Endothelial cell (in vitro differentiated cells): ENCODE measurements at regions not wholly inside any gene's neighbourhood (a gene's known extent, or its start where the extent isn't known, plus 50 kb on each side); places are given as distances from the start of the nearest gene placed in this dataset.
"Not testable (repeated sequence)": the region's sequence is repeated elsewhere in the genome, so short reads cannot be mapped to it uniquely, and the experiment has no call there.

ENCODE experiments used
- DNase-seq: peaks from one replicate; pipeline ENCODE4 v3.0.0; 2021; ENCODE audit warnings: low spot score
- H3K27ac Mint-ChIP-seq: one replicate; pipeline ENCODE4 v1.8.0; 2021; ENCODE audit warnings: mixed read lengths, inconsistent platforms; ENCODE audit not compliant: unreplicated experiment
- H3K27me3 Mint-ChIP-seq: one replicate; pipeline ENCODE4 v1.8.0; 2021; ENCODE audit warnings: mild to moderate bottlenecking, moderate library complexity, mixed read lengths, inconsistent platforms; ENCODE audit not compliant: unreplicated experiment
- H3K36me3 Mint-ChIP-seq: one replicate; pipeline ENCODE4 v1.8.0; 2021; ENCODE audit warnings: mild to moderate bottlenecking, low read depth, mixed read lengths, inconsistent platforms; ENCODE audit not compliant: unreplicated experiment
- H3K4me1 Mint-ChIP-seq: one replicate; pipeline ENCODE4 v1.8.0; 2021; ENCODE audit warnings: mild to moderate bottlenecking, mixed read lengths, inconsistent platforms; ENCODE audit not compliant: unreplicated experiment
- H3K4me3 Mint-ChIP-seq: one replicate; pipeline ENCODE4 v1.8.0; 2021; ENCODE audit warnings: mild to moderate bottlenecking, mixed read lengths, inconsistent platforms; ENCODE audit not compliant: unreplicated experiment
- H3K9me3 Mint-ChIP-seq: one replicate; pipeline ENCODE4 v1.8.0; 2021; ENCODE audit warnings: mixed read lengths, inconsistent platforms; ENCODE audit not compliant: unreplicated experiment
- CTCF ChIP-seq: fragments of 200-600 bp; sonication (generic); IDR thresholded peaks from one replicate; pipeline ENCODE4 v1.5.0; 2021; ENCODE audit warnings: antibody characterized with exemption; ENCODE audit not compliant: unreplicated experiment

- Mint-ChIP-seq H3K4me3 (no peak overlapping the region), H3K9me3 (no peaks in the 10 kb centered on the region), H3K27me3 (no peaks in the 10 kb centered on the region), H3K36me3 (peaks cover 5% of the 10 kb centered on the region), H3K4me1 (no peaks in the 10 kb centered on the region), H3K27ac (no peak overlapping the region)
- TF ChIP-seq CTCF, result no peak
- DNase-seq, result no peak
Measured at GRCh38 chr3:69613286-69613685, 126.0 kb upstream of the MITF start.

GRCh38 chr3:69612791-69613190 is 126.5 kb upstream of the MITF start:
- no peak for DNase-seq
- Mint-ChIP-seq H3K27me3 (no peaks in the 10 kb centered on the region), H3K4me1 (no peaks in the 10 kb centered on the region), H3K4me3 (no peak overlapping the region), H3K36me3 (peaks cover 5% of the 10 kb centered on the region), H3K9me3 (no peaks in the 10 kb centered on the region), H3K27ac (no peak overlapping the region)
- no peak for TF ChIP-seq CTCF

- H3K27ac Mint-ChIP-seq, H3K36me3 Mint-ChIP-seq, H3K27me3 Mint-ChIP-seq, H3K4me1 Mint-ChIP-seq, DNase-seq, H3K4me3 Mint-ChIP-seq, H3K9me3 Mint-ChIP-seq: not testable (repeated sequence)
Measured at GRCh38 chr3:69609566-69609965, 129.7 kb upstream of the MITF start.

GRCh38 chr3:69607466-69608305 is 131.6 kb upstream of the MITF start:
- H3K36me3 Mint-ChIP-seq, result peaks cover 5% of the 10 kb centered on the region
- H3K4me3 Mint-ChIP-seq, result no peak overlapping the region
- no peaks in the 10 kb centered on the region for H3K27me3 Mint-ChIP-seq
- DNase-seq, result no peak
- TF ChIP-seq CTCF, result no peak
- H3K9me3 Mint-ChIP-seq, result no peaks in the 10 kb centered on the region
- no peaks in the 10 kb centered on the region for H3K4me1 Mint-ChIP-seq
- H3K27ac Mint-ChIP-seq, result no peak overlapping the region

GRCh38 chr3:69605867-69606266 is 133.4 kb upstream of the MITF start:
- no peak for TF ChIP-seq CTCF
- DNase-seq, result no peak
- Mint-ChIP-seq H3K4me3 (no peak overlapping the region), H3K27ac (no peak overlapping the region), H3K27me3 (no peaks in the 10 kb centered on the region), H3K9me3 (no peaks in the 10 kb centered on the region), H3K36me3 (peaks cover 5% of the 10 kb centered on the region), H3K4me1 (no peaks in the 10 kb centered on the region)
